Activated T-helper 1 cell treated with anti-CD3 and anti-CD28 coated beads, Interleukin-12 subunit alpha, Interleukin-12 subunit beta, Interleukin-2, Interleukin-4 antibody, amounts not matched to agents 30 ng/mL and 10 ng/mL and 1 ng/mL, durations not matched to agents 14 hours and 24 hours and 36 hours (primary cell): ENCODE measurements at regions not wholly inside any gene's neighbourhood (a gene's known extent, or its start where the extent isn't known, plus 50 kb on each side); places are given as distances from the start of the nearest gene placed in this dataset.
"Not testable (repeated sequence)": the region's sequence is repeated elsewhere in the genome, so short reads cannot be mapped to it uniquely, and the experiment has no call there.

Experiments used
- DNase-seq: peaks from one replicate; pipeline ENCODE4 v3.0.0; 2021; ENCODE audit warnings: low spot score
- H3K27ac Mint-ChIP-seq: one replicate; pipeline ENCODE4 v1.8.0; 2021; ENCODE audit warnings: mild to moderate bottlenecking, mixed read lengths
- H3K27me3 Mint-ChIP-seq: one replicate; pipeline ENCODE4 v1.8.0; 2022; ENCODE audit warnings: mild to moderate bottlenecking, moderate library complexity, mixed read lengths; ENCODE audit not compliant: insufficient read depth
- H3K36me3 Mint-ChIP-seq: one replicate; pipeline ENCODE4 v1.8.0; 2021; ENCODE audit warnings: low read depth, mixed read lengths
- H3K4me1 Mint-ChIP-seq: one replicate; pipeline ENCODE4 v1.8.0; 2021; ENCODE audit warnings: low read depth, mixed read lengths
- H3K4me3 Mint-ChIP-seq: one replicate; pipeline ENCODE4 v1.8.0; 2021; ENCODE audit warnings: mild to moderate bottlenecking, moderate library complexity, mixed read lengths
- H3K9me3 Mint-ChIP-seq: one replicate; pipeline ENCODE4 v1.8.0; 2021; ENCODE audit warnings: mixed read lengths
- intact Hi-C: fragments of 100-400 bp; cut with micrococcal nuclease; formaldehyde crosslinking; loops from one replicate; pipeline ENCODE4 v1.15.1; 2024

DNA sequence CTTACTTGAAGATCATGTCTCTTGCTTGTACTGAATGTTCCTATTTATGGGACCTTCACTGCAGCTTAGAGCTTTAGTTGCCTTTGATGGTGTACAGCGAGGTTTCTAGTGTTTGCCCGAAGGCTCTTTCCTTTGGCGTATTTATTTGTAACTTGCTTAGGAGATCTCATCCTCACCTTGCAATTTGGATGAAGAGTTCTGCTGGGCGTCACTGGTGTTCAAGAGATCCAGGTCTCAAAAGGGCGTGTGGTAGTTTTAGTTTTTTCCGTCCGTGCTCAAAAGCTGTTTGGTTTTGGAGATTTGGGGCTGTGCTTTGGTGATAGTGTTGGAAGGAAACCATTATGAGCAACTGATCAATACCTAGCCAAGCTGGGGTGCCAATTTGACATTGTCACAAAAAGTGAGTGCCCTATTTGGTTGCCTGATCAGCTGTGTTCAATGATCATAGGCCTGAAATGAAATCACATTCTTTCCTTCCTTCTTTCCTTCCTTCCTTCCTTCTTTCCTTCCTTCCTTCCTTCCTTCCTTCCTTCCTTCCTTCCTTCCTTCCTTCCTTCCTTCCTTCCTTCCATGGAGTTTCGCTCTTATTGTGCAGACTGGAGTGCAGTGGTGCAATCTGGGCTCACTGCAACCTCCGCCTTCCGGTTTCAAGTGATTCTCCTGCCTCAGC lies 69.7 kb upstream of the GRAMD1B start:
- DNase-seq: no peak
- peak overlapping the region; percentile 63 for H3K27ac Mint-ChIP-seq

GRCh38 chr11:123357990-123358827 lies 71.9 kb upstream of the GRAMD1B start:
- Mint-ChIP-seq H3K9me3 (no peaks in the 10 kb centered on the region), H3K4me1 (peaks cover 78% of the 10 kb centered on the region), H3K27me3 (no peaks in the 10 kb centered on the region), H3K27ac (peak overlapping the region; percentile 97), H3K4me3 (peak overlapping the region; percentile 99), H3K36me3 (peaks cover 21% of the 10 kb centered on the region)
- peak; percentile 53 for DNase-seq
- intact Hi-C loops: loop anchor here (1.0 to 10.0 kb wide), 9 partner anchors 20 to 613 kb away; partner anchors contain the start of gene HSPA8

More for the DNA sequence above, 69.7 kb upstream of the GRAMD1B start:
- intact Hi-C loops: no loop called here
- Mint-ChIP-seq H3K4me3 (peak overlapping the region; percentile 99), H3K9me3 (no peaks in the 10 kb centered on the region), H3K36me3 (peaks cover 37% of the 10 kb centered on the region), H3K4me1 (peaks cover 91% of the 10 kb centered on the region), H3K27me3 (no peaks in the 10 kb centered on the region)

- DNase-seq: no peak
- H3K36me3 Mint-ChIP-seq: peaks cover 16% of the 10 kb centered on the region
- intact Hi-C loops: loop anchor here (1.0 to 10.0 kb wide), 6 partner anchors 19 to 613 kb away; partner anchors contain the start of gene HSPA8
- H3K27ac Mint-ChIP-seq: peak overlapping the region; percentile 97
- H3K4me1 Mint-ChIP-seq: peaks cover 70% of the 10 kb centered on the region
- H3K9me3 Mint-ChIP-seq: no peaks in the 10 kb centered on the region
- H3K4me3 Mint-ChIP-seq: peak overlapping the region; percentile 99
- H3K27me3 Mint-ChIP-seq: peaks cover 4% of the 10 kb centered on the region
Measured at GRCh38 chr11:123357353-123357989, 72.6 kb upstream of the GRAMD1B start.

GRCh38 chr11:123356539-123356938 lies 73.5 kb upstream of the GRAMD1B start:
- Mint-ChIP-seq H3K4me1 (peaks cover 61% of the 10 kb centered on the region), H3K27ac (peak overlapping the region; percentile 97), H3K4me3 (peak overlapping the region; percentile 99), H3K27me3 (peaks cover 8% of the 10 kb centered on the region), H3K9me3 (no peaks in the 10 kb centered on the region), H3K36me3 (peaks cover 14% of the 10 kb centered on the region)
- intact Hi-C loops: loop anchor here (5.0 to 10.0 kb wide), 2 partner anchors 294 to 612 kb away; partner anchors contain the start of gene HSPA8
- no peak for DNase-seq

GRCh38 chr11:123354371-123354975 lies 75.6 kb upstream of the GRAMD1B start:
- Mint-ChIP-seq H3K4me3 (no peak overlapping the region), H3K27me3 (peaks cover 8% of the 10 kb centered on the region), H3K9me3 (no peaks in the 10 kb centered on the region), H3K4me1 (peaks cover 40% of the 10 kb centered on the region), H3K36me3 (peaks cover 5% of the 10 kb centered on the region), H3K27ac (peak overlapping the region; percentile 36)
- intact Hi-C loops: loop anchor here (10.0 kb wide), 1 partner anchor 610 kb away; no protein-coding TSS in a partner anchor
- no peak for DNase-seq

- Mint-ChIP-seq H3K9me3 (peaks cover 5% of the 10 kb centered on the region), H3K4me1 (peaks cover 14% of the 10 kb centered on the region), H3K27me3 (peaks cover 10% of the 10 kb centered on the region), H3K36me3 (peaks cover 3% of the 10 kb centered on the region), H3K4me3 (no peak overlapping the region), H3K27ac (no peak overlapping the region)
- intact Hi-C loops: loop anchor here (10.0 kb wide), 1 partner anchor 607 kb away; no protein-coding TSS in a partner anchor
- no peak for DNase-seq
Measured at GRCh38 chr11:123351375-123351774, 78.7 kb upstream of the GRAMD1B start.

DNA sequence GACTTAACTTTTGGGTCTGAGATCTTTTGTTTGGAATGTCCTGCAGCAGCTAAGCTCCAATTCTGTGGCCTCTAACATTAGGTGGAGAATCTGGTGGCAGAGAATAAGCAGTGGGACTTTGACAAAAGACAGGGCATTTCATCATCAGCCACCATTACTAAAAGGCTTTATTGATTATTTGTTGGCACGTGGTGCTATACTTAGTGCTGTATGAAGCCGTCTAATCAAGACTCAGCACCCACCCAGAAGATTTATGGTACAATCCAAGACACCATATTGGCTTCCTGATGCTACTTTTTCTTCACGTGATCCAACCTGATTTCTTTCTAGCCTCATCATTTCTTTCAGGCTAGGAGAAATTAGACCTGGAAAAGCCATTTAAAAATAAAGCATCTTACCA lies 80.7 kb upstream of the GRAMD1B start:
- intact Hi-C loops: no loop called here

DNA sequence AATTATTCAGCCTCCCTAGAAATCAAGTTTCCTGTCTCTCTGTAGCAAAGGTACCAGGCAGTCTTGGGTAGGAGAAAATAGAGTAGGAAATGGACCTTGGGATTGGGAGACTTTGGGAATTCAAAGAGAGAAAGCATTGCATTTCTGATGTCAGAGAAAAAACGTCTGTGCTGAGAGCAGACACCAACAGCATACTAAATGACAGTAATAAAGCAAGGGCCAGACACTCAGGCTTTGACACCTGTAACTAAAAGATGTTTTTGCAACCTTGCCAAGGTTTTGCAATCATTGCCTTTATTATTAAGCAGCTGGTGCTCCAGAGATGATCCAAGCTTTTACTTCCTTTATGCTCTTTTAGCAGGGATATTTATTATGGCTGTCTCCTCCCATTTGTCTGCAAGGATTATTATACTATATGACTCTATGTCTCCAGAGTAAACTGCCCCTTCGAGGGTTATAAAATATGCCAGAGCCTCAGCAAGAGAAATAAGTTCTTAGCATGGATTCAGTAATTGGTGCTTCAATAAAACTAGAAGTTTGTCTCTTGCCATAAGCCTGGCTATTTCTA lies 85.2 kb upstream of the GRAMD1B start:
- peaks cover 34% of the 10 kb centered on the region for H3K9me3 Mint-ChIP-seq
- peaks cover 6% of the 10 kb centered on the region for H3K36me3 Mint-ChIP-seq
- peaks cover 6% of the 10 kb centered on the region for H3K27me3 Mint-ChIP-seq
- intact Hi-C loops: no loop called here
- no peak for DNase-seq
- H3K4me3 Mint-ChIP-seq: no peak overlapping the region
- H3K27ac Mint-ChIP-seq: no peak overlapping the region
- H3K4me1 Mint-ChIP-seq: no peaks in the 10 kb centered on the region

More for the DNA sequence above, 80.7 kb upstream of the GRAMD1B start:
- peaks cover 7% of the 10 kb centered on the region for H3K9me3 Mint-ChIP-seq
- H3K4me1 Mint-ChIP-seq: peaks cover 6% of the 10 kb centered on the region
- no peak overlapping the region for H3K27ac Mint-ChIP-seq
- H3K27me3 Mint-ChIP-seq: peaks cover 10% of the 10 kb centered on the region
- H3K36me3 Mint-ChIP-seq: peaks cover 3% of the 10 kb centered on the region
- no peak overlapping the region for H3K4me3 Mint-ChIP-seq
- no peak for DNase-seq

- DNase-seq, H3K4me1 Mint-ChIP-seq, H3K27ac Mint-ChIP-seq, intact Hi-C loops, H3K27me3 Mint-ChIP-seq, H3K36me3 Mint-ChIP-seq, H3K4me3 Mint-ChIP-seq: not testable (repeated sequence)
- peaks cover 34% of the 10 kb centered on the region for H3K9me3 Mint-ChIP-seq
Measured at GRCh38 chr11:123344188-123344587, 85.9 kb upstream of the GRAMD1B start.

DNA sequence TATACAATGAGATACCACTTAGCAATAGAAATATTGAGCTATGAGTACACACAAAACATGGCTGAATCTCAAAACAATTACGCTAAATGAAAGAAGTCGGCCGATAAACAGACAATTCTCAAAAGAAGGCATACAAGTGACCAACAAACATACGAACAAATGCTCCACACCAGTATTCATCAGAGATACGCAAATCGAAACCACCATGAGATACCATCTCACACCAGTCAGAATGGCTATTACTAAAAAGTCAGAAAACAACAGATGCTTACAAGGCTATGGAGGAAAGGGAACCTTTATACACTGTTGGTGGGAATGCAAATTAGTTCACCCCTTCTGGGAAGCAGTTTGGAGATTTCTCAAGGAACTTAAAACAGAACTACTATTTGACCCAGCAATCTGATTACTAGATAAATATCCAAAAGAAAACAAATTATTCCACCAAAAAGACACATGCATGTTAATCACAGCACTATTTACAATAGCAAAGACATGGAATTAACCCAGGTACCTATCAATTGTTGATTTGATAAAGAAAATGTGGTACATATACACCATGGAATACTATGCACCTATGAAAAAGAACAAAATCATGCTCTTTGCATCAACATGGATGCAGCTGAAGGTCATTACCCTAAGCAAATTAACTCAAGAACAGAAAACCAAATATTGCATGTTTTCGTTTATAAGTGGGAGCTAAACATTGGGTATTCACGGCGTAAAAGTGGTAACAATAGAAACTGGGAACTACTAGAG lies 90.9 kb upstream of the GRAMD1B start:
- DNase-seq: no peak
- peaks cover 9% of the 10 kb centered on the region for H3K27me3 Mint-ChIP-seq
- intact Hi-C loops: loop anchor here (1.0 to 2.0 kb wide), 3 partner anchors 18 to 43 kb away; no protein-coding TSS in a partner anchor
- H3K4me1 Mint-ChIP-seq: peaks cover 12% of the 10 kb centered on the region
- H3K9me3 Mint-ChIP-seq: peaks cover 41% of the 10 kb centered on the region
- no peak overlapping the region for H3K27ac Mint-ChIP-seq
- peaks cover 8% of the 10 kb centered on the region for H3K36me3 Mint-ChIP-seq
- H3K4me3 Mint-ChIP-seq: no peak overlapping the region

DNA sequence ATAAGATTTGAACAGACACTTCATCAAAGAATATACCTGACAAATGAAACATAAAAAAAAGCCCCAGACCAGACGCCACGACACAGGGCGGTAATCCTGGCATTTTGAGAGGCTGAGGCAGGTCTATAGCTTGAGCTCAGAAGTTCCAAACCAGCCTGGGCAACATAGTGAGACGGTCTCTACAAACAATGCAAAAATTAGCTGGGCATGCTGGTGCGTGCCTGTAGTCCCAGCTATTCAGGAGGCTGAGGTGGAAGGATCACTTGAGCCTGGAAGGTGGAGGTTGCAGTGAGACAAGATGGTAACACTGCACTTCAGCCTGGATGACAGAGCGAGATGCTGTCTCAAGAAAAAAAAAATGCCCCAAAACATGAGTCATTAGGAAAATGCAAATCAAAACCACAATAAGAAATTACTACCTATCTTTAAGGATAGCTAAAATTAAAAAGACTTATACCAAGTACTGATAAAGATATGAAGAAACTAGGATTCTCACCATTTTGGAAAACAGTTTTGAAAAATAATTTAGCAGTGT lies 91.7 kb upstream of the GRAMD1B start:
- no peak for DNase-seq
- H3K36me3 Mint-ChIP-seq: peaks cover 8% of the 10 kb centered on the region
- no peak overlapping the region for H3K27ac Mint-ChIP-seq
- peaks cover 36% of the 10 kb centered on the region for H3K9me3 Mint-ChIP-seq
- intact Hi-C loops: loop anchor here (1.0 to 2.0 kb wide), 3 partner anchors 19 to 44 kb away; no protein-coding TSS in a partner anchor
- peaks cover 9% of the 10 kb centered on the region for H3K27me3 Mint-ChIP-seq
- H3K4me1 Mint-ChIP-seq: peaks cover 12% of the 10 kb centered on the region
- H3K4me3 Mint-ChIP-seq: no peak overlapping the region
